Right forelimb (tissue), 1 donor: ENCODE measurements at regions not wholly inside any gene's neighbourhood (a gene's known extent, or its start where the extent isn't known, plus 50 kb on each side); places are given as distances from the start of the nearest gene placed in this dataset.
"Not testable (repeated sequence)": the region's sequence is repeated elsewhere in the genome, so short reads cannot be mapped to it uniquely, and the experiment has no call there.

Experiments used
- DNase-seq: peaks from one replicate; pipeline ENCODE4 v3.0.0-alpha.2; 2018

DNA sequence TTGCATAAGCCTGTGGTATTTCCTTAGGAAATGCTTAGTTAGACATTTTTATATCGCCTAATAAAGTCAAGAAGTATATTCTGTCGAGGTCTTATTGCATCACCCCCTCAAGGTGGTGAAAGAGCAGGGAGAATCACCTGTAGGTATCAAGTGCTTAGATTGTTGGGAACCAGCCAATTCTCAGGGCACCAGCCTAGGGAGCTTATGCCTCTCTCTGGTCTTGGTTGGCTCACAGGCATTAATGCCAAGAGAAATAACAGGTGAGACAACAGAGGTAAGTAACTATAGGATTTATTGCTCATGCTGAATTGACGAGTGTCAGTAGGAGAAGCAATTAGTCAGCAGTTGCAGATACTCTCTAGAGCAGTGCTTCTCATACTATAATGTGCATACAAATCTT is 663.3 kb upstream of the ZNF804A start:
- DNase-seq = no peak

DNA sequence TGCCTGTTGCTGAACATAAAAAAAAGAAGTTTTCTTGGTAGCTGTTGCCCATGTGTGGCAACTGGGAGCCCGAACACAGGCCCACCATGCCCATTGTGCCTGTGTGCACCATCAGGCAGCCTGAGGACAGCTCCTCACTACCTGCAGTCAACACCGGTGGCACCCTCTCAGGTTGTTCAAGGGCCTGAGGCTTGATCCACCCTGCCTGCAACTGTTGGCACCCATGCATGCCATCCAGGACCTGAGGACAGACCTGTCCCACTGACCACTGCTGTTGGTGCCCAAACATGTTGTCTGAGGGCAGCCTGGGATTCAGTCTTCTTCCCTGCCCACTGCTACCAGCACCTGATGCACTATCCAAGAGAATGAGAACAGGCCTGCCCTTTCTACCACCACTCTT is 661.1 kb upstream of the ZNF804A start:
- no peak for DNase-seq

DNA sequence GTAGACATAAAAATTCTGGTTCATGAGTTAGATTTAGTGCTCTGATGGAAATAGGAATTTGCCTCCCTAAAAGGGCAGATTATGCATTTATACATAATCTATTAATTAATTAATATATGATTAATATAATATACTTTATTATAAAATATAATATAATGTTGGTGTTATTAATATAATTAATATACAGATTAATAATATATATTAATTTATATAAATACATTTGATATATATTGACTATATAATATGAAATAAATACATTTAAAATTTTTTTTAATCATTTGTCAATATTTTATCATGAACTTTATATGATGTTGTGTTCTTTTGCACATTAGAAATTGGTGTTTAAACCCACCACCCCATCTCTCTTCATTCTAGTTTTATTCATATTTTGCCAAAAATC is 652.1 kb upstream of the ZNF804A start:
- DNase-seq = no peak

DNA sequence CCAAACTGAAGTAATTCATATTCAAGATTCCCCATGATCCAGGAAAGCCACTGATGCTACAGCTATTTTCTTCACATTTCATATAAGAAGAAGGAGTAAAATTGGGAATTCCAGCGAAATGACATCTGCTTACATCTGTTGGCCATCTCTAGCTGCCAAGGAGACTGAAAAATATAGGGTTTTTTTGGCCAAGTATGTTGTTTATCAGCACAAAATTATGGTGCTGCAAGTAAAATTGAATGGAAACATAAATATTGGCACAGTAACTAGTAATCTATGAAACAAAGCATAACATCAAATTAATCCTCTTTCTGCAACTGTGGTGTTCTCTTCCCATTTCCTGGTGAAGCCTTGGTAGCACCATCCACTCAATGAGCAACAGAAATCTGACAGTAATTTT is 649.5 kb upstream of the ZNF804A start:
- no peak for DNase-seq

DNA sequence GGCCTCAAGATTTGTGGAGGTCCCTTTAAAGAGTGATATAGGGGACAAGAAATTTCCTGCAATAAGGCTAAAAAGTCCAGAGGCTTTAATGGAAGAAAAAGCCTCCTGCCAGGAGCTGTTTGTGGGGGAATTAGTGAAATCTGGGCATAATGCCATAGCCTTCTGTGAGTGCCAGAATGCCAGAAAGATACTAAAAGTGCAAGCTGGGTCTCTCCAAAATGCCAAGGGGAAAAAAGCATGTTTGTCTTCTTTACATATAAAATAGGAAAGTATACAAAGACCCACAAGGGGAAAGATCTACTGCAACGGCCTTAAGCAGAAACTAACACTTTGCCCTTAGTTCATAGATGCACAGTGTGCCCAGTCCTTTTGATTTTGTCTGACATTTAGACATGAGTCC is 647.7 kb upstream of the ZNF804A start:
- no peak for DNase-seq

DNA sequence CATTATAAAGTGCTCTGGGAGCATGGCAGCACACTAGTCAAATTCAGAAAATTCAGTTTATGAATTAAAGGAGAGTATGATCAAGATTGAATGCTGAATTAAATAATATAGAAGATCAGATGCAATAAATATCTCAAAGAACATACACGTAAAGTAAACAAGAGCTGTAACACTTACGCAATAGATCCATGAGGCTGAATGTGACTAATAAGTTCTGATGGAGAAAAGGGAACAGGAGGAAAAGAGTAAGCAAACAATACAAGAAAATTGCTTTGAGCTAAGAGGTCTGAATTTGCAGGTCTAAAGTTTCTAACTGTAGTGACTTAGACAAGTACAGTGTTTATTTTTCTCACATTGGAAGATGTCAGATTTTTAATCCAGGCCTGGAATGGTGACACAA is 646.7 kb upstream of the ZNF804A start:
- no peak for DNase-seq

DNA sequence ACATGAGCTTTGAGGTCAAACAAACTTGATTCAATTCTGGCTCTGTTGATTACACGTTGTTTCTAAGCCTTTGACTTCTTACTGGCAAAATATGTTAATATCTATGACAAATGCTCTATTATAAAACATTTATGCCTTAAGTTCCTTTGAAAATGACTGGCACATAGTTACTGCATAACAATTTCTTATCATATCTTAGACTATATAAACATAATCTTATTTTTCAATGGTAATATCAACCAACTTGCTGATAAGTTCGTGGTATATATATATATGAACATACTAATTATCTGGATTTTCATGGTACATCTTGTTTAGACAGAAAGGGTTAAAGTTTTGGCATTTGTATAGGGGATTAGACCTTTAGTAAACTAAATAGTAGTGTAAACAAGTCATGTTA is 645.6 kb upstream of the ZNF804A start:
- no peak for DNase-seq

DNA sequence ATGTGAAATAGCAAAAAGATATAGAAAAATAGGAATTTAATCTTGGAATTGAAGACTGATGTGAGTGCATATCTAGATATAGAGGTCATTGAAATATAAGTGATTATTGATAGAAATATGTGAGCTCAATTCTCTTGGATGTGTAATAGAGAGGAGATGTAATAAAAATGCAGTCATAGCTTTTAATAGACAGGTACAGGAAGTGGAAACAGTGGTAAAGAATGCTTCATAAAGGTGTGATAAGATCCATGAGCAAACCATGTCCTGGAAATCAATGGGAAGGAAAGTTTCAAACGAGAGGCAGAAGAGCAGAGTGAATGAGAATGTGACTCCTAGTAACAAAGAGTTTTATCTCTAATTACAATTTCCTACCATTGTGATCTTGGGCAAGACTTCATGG is 634.7 kb upstream of the ZNF804A start:
- DNase-seq = no peak

DNA sequence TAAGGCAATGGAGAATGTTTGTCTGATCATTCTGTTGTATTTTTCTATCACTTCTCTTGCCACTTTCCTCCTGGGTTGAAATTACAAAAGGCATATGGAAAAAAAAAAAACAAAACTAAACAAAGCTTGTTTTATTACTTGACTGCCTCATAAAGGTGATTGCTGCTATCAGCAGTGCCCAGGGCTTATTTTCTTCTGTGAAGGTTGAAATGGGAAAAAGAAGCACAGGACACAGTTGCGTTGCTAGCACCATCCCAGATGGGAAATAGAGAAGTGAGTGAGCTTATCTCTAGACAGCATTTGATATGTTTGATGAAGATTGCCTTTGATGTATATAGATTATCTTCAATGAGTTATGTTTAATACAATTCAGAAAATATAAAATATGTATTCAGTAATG is 633.8 kb upstream of the ZNF804A start:
- DNase-seq = no peak

DNA sequence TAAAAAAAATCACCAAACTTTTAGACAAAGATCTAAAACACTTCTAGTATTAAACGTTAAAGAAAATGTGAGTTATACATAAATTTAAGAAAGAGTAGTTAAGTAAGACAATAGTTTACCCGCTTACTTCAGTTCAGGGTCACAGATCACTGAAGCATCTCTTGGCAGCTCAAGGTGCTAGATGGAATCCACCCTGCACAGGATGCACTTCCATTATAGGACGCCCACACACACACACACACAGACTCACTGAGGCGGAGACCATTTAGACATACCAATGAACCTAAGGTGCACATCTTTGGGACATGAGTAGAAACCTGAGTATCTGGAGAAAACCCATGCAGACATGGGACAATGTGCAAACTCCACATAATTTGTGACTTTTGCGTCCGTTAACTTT is 630.6 kb upstream of the ZNF804A start:
- DNase-seq = no peak

DNA sequence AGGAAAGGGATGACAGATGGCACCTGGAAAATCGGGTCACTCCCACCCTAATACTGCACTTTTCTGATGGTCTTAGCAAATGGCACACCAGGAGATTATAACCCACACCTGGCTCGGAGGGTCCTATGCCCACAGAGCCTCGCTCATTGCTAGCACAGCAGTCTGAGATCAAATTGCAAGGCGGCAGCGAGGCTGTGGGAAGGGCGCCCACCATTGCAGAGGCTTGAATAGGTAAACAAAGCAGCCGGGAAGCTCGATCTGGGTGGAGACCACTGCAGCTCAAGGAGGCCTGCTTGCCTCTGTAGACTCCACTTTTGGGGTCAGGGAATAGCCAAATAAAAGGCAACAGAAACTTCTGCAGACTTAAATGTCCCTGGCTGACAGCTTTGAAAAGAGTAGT is 622.7 kb upstream of the ZNF804A start:
- DNase-seq = not testable (repeated sequence)

DNA sequence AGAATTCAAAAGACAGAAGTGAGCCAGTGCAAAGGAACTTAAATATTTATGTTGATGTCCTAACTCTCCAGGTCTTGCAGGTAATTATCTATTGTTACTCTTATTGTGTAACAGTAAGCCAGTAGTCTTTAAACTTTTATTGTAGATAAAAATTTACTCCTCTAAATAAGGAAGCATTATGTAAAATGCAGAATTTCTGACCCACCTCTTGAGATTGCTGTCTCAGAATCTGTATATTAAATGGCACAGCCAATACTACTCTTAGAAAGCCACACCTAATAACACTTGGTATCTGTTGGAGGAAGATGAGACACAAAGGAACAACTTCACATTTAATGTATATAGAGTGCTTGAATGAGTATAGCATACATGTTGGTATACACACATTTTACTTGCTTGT is 613.5 kb upstream of the ZNF804A start:
- DNase-seq = no peak

DNA sequence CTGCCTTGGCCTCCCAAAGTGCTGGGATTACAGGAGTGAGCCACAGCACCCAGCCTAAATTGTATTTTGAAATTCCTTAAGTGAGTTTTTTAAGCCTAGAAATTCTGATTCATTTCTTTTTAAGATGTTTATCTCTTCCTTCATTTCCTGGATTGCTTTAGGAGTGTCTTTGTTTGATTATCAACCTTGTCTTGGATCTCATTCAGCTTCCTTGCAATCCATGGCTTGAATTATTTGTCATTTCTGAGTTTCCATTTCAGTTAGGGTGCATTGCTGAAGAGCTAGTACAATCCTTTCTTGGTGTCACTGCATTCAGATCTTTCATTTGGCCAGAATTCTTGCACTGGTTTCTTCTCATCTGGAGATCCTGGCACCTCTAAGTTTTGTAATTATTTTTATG is 606.4 kb upstream of the ZNF804A start:
- no peak for DNase-seq

DNA sequence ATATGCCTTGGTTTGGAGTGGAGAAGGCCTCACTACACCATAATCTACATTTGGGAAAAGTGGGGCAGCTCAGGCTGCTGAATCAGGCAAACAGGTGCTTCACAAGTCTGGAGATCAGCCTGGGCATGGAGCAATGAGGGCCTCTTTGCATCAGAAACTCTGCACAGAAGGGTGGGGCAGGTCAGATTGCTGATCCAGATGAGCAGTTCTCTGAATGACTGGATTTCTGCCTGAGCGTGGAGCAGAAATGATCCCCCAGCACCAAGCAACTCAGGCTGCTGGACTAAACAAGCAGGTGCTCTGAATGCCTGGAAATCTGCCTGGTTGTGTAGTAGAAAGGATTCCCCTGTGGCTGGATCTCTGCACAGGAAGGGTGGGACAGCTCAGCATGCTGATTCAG is 605.3 kb upstream of the ZNF804A start:
- no peak for DNase-seq

DNA sequence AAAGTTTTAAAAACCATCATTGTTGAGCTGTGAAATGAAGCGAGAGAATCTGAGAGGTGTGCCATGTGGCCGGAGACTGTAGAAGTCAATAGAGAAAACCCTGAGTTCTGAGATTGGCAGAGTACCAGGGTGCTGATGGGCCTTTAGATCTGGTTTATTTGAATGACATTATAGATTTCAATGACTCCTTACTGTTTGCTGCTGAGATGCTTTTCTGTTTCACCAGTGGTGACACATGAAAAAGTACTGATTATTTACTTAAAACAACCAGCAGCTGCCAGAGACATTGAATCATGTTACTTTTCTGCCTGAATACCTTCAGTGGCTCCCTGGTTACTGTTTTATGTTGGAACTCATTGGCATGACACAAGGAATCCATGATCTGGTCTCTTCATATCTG is 602.7 kb upstream of the ZNF804A start:
- DNase-seq = no peak

DNA sequence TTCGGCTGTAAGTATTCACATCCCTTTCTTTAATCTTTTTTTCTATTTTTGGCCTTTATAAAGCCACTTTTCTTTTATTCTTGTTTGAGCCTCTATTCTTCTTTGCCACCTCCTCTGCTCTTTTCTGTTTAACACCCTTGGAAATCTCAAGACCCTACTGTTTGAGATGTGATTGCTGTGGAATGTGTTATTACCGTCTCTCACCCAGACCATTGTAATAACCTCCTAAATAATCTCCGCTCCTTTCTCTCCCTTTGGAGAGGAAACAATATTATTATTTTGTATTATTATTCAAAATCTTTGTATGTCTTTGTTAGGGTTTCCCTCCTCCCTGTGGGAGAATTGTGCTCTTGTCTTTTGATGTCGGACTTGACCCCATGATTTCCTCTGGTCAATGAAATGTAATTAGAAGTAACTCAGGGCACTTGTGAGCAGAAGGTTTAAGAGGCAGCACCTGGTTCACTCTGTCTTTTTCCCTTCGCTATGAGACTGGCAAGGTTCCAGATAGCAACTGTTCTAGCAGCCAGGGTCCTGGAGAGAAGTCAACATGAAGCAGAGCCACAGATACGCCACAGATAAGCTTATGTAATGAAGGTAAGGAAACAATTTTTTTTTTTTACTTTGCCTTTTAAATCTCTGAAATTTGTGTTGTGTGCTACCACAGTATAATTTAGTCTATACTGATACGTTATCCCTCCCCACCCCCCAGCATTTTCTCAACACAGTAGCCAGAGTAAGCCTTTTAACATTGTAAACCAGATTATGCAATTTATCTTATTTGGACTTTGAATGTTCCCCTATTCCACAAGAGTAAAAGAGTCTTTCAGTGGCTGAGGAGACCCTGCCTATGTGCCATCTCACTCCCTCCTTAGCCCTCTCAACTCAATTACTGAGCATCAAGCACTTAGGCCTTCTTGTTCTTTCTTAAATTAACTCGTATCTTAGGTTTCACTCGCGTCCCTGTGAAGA is 601.2 kb upstream of the ZNF804A start:
- DNase-seq = no peak

DNA sequence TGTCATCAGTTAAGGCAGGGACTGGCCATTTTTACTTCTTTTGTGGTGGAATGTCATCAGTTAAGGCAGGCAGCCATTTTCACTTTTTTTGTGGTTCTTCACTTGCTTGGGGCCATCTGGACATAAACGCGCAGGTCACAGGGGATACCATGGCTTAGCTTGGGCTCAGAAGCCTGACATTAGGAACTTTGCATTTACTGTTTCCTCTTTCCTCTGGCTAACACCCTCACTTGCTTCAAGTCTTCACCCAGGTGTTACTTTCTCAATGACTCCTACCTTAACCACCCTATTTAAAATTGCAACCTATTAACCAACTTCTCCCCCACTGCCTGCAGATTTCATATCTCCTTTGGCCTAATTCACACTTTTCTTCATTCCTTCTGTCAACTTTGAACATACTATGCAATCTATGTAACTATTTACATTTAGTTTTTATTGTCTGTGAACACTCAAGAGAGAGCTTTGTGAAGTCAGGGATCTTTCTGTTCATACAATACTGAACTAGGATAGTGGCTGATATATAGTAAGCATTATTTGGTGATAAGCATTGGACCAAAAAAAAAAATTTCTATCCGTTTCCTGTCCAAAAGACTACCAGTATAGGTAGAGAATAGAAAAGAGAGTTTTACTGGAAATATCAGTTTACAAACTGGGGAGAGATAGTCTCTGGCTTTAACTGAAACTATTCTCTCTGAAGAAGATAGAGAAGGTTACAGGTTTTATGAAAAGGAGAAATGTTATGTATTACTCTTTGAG is 600.1 kb upstream of the ZNF804A start:
- DNase-seq = no peak

DNA sequence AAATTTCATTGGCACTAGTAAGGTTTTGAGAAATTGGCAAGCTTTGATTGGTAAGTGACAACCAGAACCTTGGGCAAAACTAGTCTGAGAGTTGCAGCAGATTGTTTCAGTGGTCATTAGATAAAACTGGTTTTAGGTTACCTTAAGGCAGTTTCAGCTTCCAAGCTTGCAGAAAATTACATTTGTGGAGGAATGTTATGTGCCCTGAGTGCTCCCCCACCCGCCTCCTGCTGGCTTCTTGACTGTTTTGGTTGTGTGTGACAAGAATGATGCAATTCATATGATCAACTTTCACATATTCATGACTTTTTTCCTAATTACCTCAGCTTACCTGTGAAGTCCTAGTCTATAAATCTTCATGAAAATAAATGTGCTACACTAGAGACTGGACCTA is 599.5 kb upstream of the ZNF804A start:
- DNase-seq = no peak

DNA sequence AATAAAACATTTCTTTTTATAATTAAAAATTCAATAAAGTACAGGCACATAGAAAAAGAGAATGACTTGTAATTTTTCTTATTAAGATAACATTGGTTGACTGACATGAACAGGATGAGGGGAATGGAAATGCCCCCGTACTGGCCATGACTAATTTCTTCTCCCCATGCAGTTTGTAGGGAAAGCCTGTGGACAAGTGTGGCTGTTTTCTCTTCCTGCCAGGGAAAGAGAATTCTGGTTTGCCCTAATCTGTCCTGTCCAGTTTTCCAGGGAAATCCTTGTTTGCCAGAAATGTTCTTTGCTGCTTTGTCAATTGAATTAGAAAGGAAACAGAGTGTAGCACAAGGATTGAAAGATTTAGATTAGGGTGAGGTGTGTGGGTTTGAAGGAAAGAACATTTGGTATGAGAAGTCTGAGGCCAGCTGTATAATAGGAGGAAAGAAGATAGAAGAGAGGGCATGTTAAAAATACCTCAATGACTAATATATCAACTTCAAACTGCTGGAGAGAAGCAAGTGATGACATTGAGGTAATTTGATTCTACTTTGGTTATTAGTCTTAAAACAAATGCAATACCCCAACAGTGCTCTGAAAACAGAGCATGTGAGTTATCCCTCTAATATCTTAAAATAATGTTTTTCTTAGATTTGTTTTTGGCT is 593.9 kb upstream of the ZNF804A start:
- DNase-seq = no peak

DNA sequence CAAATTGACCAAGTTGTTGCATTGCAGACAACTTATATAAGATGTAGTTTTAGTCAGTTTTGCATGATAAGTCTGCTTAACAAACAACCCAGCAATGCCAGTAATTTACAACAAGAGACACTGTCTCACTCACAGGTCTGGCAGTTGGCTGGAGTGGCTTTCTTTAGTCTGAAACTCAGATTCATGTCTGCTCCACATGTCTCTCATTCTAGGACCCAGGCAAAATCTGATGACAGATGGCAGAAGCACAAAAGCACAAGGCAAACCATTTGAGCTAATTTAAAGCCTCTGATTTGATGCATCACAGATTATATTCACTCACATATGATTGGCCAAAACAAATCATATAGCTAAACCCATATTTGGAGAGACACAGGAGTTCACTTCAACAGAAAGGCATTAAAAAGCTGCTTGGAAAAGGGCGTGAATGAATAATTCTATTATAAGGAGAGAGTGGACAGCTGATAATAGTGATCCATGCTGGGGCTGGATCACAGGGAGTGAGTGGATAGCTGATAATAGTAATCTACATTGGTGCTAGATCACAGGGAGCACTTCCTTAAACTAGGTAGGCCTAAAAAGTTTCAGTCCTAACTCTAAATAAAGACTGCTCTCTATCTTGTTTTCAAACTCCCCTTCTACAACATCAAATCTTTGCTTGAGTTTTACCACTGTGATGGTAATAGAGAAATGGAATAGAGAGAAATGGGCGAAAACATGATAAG is 593.2 kb upstream of the ZNF804A start:
- no peak for DNase-seq

DNA sequence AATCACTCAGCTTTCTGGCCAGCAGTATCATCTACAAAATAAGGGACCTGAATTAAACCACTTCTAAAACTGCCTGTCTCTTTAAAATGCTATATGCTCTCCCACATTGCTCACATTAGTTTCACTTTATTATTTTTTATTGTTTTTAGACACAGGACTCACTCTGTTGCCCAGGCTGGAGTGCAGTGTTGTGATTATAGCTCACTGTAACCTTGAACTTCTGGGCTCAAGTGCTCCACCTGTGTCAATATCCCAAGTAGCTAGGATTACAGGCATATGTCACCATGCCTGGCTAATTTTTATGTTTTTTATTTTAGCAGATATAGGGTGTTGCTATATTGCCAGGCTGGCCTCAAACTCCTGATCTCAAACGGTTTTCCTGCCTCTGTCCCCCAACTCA is 591.3 kb upstream of the ZNF804A start:
- DNase-seq = no peak

DNA sequence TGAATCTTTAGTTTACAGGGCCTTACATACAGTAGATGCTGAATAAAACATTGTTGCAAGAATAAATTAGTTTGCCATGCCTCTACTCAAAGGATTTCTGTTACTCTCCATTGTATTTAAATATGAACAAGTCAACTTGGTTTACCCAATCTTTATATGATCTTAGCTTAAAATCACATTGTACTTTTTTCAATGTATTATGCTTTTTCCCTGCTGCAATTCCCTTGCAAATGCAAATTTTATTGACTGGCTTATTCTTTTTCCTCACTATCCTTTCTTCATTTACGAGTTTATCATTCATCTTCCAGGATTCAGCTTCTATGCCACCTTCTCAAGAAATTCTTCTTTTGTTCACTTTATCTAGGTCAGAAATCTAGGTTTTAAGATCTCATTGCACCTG is 571.4 kb upstream of the ZNF804A start:
- DNase-seq = no peak

DNA sequence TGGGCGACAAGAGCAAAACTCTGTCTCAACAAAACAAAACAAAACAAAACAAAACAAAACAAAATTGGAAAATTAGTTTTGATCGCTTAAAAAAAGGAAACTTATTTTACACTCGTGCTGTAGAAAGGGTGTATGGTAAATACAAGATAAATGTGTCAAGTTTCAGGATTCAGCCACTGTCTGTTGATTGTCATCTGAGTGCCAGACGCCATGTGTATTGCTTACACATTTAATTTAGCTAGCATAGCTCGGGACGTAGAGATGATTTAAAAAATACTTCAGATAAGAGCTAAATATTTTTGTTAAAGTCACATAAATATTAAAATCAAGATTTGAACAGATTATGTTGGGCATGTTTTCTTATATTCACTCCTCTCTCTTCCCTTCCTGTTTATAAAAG is 568.1 kb upstream of the ZNF804A start:
- DNase-seq = no peak
